ENCODE measurements at regions not wholly inside any gene's neighbourhood (a gene's known extent, or its start where the extent isn't known, plus 50 kb on each side); places are given as distances from the start of the nearest gene placed in this dataset.

DNA sequence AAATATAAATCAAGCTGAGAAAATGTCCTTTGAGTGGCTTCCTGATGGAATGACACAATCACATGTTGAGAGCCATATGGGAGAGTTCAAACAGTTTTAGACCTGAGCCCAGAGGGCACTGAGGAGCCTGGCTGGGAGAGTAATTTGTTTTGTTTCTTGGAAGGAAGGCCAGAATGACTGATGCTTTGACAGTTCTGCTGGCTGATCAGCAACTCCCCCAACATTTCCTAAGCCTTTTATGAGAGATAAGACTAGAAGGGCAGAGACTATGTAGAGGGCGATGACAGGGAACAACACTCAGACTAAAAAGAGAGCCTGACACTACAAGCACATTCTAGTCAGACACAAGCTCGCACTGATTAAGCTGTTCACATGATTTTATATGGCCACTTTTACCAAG lies 169.2 kb downstream of the COX7C start:
- no peak for DNase-seq

DNA sequence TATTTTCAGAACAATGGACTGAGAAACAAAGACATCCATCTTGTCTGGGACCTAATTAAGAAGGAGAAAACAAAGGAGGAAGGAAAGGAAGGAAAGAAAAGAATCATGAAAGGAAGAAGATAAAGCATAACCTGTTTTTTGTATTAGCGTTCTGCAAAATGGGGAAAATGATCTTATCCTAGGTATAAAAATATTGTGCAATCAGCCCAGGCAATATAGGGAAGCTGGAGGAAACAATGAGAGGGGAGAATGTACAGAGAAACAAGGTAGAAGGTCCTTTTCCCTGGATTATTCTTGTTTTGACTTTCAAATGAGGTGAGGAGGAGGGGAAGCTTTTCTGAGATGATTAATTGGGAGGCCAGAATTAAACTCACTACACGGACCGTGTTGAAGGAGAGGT lies 177.9 kb downstream of the COX7C start:
- no peak for DNase-seq

DNA sequence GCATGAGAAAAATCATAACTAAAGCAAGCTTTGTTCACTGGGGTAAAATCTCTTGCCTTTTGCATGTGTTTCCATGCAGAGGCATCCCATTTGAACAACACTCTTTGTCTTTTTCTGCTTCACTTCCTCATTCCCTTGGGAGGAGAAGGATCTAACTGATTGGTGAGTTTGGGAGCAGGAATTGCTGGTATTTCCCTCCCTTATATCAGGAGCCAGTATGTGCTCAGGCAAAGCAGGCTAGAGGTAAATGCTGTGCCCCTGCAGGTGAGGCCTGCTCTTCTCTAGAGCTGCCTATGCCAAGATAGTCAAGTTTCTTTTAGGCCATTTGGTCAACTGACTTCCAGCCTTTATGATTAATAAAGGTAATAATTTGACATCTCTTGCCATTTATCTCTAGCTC lies 179.9 kb downstream of the COX7C start:
- DNase-seq: no peak

DNA sequence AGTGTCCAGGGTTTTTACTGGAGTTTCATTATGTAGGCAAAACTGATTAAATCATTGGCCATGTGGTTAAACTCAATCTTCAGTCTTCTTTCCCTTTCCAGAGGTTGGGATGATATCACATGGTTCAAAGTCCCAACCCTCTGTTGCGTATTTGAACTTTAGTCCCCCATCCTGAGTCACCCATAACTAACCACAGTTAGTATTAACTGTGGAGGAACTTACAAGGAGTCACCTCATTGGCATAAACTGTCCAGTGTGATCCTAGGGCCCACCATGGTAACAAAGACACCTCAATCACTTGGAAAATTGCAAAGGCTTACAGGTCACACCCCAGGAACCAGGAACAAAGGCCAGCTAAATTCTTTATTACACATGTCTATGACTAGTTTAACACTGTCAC lies 188.5 kb downstream of the COX7C start:
- DNase-seq: no peak

DNA sequence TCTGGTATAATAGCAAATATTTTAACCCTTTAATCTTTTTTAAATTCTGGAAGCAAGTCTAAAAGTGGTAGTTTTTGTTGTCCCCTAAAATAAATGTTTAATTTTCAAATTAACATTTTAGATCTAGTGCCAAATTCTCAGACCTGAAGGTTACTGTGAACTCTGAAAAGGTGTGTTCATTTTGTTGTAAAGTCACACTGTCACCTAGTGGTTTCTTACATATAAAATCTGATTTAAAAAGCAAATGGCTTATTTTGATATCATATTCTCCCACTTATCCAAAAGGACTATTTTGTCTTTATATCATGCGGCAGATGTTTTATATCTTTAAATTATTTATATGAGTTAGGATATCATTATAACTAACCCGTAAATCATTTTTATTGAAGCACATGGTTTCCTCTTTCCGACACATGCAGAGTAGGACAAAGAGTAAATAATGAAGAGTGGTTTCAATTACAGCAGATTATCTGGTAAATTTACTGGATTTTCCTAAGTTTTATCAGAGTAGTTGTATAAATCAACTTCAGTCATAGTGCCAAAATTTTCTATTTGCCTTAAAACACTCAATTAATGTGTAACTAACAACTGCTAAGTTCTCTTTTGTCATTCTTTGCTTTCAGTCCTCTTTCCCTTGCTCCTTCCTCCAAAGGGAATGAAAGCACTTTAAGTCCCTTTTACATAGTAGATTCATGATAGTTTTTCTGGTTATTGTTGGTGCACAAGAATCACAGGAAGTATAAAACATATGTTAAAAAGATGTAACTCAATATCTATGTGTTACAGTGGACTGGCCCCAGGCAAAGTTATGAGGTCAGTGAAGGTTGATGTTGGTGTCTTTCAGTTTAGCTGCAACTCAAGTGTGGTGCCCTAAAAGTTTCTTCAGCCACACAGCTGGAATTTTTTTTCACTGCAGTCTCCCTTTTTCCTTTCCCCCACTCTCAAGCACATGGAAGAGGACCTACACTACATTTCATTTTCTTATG lies 189.6 kb downstream of the COX7C start:
- no peak for DNase-seq

DNA sequence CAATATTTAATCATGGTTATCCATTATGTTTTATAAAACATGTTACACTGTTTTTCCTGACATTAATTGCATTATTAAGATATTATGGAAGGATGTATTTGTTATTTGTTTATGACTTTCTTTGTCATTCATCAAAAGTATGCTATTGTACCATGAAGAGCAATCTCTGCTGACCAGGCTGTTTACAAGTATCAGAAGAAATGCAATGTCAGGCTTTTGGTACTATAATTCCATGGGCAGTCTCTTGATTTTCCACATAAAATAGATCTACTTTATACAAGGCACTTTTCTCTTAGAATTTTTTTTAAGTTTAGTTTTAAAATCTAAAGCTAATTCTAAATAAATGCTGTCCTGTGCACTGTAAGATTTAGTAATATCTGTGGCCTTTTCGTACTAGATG lies 196.6 kb downstream of the COX7C start:
- DNase-seq: no peak

DNA sequence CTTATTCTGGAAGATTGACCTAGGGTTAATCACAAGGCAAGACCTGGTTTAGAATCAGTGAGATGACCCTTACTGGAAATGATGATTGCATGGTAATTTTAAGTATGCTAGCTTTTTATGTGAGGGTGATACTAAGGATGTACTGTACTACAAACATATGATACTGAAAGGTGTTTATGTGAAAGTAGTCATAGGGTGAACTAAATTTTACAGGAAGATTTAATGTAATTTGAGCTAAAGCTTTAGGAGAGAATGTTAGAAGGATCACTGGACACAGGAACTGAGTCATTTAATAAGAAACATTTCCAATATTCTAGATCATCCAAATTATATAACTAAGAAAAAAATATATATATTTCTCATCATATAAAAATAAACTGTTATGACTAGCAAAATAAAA lies 197.2 kb downstream of the COX7C start:
- no peak for DNase-seq

DNA sequence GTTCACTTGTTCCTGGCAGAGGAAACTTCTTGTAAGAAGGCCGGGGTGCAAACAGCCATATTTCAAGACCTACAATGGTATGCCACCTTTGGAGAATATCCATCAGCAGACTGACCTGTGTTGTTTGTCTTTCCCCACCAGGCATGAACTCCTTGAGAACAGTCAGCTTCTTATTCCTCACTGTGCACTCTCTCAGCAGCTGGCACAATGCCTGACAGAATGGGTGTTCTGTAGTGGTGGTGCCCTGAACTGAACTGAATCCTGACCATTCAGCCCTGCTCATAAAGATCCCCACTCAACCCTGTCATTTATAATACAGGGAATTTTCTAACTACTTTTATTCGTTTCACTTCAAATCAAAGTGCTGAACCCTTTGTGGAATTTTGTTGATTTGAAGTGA lies 206.9 kb downstream of the COX7C start:
- no peak for DNase-seq

DNA sequence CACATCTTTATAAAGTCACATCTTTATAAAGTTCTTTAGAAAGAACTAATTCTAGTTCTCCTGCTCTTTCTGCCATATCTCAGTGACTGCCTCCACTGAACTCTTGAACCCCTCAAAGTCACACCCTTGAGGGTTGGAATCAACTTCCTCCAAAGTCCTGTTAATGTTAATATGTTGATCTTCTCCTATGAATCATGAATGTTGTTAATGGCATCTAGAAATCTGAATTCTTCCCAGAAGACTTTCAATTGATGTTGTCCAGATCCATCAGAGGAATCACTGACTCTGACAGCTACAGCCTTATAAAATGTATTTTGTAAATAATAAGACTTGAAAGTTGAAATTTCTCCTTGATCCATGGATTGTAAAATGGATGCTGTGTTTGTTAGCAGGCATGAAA lies 213.4 kb downstream of the COX7C start:
- no peak for DNase-seq

DNA sequence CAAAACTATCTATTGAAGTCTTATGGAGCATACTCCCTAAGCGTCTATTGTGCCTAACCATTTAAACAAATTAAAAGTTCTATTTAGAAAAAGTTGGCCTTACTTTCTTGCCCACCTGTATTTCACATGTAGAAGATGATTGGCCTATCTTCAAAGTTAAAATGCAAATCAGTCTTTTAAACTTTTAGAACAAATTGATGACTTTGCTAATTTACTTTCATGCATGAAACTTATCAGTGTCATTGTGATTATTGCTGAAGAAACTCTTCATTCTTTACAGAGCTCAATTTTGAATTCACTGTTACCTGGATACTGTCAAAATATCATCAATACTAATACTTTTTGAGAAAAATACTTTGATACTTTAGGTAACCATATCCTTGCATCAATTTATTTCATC lies 216.1 kb downstream of the COX7C start:
- no peak for DNase-seq

DNA sequence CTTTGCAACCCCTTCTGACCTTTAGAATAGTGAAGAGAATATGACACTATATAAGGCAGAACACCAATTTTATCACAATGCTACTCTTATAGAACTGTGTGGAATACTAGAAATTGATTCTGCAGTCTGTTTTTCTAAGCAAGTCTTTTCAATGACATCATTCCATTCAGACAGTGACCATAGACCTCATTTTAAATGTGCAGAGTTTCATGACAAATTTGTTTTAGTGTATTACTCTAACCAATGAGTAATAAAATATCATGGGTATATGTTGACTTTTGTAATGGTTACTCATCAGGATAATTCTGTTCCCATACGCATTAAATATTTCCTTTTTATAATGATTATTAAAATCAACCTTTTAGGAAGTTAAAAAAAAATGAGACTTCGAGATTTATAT lies 219.9 kb downstream of the COX7C start:
- DNase-seq: no peak

DNA sequence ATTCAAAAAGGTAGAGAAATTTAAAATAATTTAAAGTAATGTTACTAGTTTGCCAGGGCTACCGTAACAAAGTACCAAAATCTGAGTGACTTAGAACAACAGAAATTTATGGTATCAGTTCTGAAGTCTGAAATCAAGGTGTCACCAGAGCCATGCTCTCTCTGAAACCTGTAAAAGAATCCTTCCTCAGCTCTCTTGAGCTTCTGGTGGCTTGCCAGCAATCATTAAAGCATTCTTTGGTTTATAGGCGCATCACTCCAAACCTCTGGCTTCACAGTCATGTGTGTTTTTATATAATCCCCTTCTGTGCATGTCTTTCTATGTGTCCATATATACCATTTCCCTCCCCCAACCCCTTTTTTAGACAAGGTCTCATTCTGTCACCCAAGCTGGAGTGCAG lies 220.3 kb downstream of the COX7C start:
- DNase-seq: no peak

DNA sequence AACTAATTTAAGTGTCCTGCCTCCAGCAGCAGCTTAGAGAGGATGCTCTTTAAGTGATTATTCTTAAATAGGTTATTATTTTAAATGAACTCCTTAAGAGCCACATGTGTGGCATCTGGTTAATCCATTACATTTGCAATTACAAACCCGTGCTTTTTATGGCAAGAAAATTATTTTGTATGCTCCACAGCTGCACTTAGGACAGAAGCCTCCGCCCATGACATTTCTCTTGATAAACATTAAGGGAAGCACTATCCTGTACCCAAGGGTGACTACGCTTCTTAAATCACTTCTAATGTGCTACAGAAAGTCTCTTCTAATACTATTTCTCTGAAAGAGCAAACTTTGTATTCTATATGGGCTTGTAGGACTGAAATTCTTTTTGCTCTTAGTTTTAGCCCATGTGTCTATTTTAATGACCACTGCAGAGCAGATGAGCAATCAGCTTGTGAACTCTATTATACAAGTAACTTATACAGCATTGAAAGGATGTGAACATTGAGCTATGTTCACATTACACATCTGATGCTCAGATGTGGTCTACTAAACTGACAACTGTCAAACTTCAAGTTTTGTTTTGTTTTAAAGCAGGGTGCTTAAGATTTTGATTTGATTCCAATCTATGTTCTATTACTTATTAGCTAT lies 223.4 kb downstream of the COX7C start:
- no peak for DNase-seq

DNA sequence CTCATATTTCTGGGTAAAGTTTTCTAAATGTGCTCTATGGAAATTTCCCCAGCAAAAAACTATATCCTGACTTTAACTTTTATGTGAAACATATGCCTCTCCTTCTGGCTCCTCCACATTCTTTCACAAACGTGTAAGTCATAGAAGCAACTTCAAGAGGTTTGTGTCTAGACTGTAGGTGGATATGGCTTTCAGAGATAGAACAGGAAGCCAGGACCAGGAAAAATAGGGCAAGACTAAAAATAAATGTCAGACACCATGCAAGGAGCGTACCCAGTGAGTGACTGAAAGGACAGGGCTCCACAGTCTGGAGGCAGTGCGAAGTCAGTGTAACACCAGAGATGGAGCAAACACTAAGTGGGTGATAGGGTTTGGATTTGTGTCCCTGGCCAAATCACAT lies 240.7 kb downstream of the COX7C start:
- DNase-seq: no peak

DNA sequence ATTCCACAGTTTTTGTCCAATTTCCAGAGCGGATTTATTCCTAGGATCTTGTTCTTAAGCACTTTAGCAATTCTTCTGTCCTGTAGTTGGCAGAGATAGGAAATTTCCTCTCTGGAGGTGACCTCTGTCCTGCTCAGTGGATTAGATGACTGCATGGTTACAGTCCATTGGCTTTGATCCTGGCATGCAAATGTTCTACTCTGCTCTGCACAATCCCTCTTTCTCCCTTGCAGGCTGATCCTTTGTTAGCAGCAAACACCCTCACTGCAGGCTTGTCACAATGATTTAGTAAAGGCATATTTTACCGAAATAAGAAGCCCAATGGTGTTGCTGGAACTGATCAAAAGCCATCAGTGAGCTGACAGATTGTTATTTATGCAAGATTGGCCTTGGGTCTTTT lies 243.8 kb downstream of the COX7C start:
- peak in 1 of 2 donors; percentile 65 for DNase-seq

DNA sequence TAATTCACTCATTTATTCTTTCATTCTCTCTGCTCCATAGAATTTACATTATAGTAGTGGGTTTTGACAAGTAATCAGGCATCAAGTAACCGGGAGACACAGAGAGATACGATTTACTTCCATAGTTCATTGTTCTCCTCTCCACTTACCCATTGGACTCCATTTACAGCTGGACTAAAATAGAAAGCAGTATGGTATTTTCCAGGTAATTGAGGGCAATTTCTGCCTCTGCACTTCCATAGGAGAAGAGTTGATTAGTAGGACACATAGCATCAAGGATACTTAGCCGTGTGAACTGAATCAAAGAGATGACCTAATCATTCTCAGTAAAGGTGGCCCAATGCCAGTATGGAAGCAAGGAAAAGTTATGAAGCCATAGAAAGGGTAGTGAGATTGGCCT lies 244.4 kb downstream of the COX7C start:
- DNase-seq: no peak

DNA sequence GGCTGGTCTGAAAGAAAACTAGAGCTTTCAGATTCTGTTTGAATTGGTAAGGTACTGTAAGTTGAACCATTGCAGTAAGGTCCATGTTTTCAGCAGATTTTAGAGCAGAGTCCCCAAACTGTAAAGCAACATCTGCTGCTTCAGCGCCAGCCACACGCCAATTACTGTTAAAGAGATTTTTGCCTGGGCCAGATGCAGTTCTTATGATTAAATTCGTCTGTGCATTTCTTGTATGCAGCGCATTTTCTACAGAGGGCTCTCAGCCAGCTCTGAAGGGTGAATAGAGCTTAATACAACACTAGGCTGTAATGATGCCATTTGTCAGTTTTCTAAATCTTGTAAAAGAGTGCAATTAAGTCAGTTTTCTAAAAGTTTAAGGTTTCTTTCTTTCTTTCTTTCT lies 246.3 kb downstream of the COX7C start:
- DNase-seq: no peak

DNA sequence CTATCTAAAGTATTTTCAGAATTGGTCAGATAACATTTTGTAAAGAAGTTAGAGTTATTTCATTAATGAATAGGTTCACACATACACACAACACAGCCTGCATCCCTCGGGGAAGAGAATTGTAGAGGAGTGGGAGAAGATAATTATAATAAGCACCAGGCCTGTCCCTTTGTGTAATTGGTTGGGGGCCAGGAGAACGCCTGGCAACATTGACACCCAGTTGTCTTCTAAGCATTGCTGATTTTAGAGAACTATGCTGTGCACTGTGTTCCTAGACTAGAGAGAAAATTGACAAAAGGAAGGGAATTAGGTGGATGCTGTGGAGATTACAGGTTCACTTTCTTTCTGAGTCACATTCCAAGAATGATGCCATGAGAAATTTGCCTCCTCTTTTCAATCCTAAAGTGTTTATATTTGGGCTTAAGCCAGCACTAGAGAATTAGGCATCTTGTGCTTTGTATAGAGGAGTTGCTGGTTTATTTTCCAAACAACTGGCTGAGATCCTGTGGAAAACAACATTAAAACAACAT lies 247.6 kb downstream of the COX7C start:
- no peak for DNase-seq

DNA sequence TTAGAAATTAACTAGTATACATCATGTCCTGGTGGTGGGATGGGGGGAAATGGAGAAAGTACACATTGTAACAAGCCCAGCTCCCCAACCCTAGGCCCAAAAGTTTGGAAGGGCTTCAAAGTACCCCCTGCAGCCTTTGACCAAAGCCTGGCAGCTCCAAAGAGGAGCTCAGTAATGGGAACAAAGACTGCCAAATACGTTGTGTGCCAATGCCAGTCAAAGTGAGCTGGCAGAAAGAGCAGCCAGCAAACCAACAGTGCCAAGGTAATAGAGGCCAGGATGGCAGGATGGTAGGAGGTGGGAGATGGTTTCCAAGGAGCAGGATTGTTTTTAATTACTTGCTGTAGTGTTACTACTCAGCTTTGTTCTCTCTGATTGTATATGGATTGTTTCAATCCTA lies 248.3 kb downstream of the COX7C start:
- peak; percentile 20 to 27 for DNase-seq

DNA sequence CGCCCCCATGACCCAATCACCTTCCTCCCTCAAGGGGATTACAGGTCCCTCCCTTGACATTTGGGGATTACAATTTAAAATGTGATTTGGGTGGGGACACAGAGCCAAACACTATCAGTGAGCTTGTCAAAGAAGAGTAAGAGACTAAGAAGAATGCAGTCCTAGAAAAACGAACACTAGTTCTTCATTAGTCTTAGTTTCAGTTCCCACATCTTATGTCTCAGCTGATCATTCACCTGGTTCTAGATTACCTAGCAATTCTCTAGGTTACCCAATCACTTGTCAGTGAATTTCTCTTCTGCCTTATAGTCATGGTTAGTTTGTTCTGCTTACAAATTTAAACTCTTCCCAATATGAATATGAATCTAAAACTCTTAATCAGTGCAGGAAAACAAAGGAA lies 251.5 kb downstream of the COX7C start:
- no peak for DNase-seq

DNA sequence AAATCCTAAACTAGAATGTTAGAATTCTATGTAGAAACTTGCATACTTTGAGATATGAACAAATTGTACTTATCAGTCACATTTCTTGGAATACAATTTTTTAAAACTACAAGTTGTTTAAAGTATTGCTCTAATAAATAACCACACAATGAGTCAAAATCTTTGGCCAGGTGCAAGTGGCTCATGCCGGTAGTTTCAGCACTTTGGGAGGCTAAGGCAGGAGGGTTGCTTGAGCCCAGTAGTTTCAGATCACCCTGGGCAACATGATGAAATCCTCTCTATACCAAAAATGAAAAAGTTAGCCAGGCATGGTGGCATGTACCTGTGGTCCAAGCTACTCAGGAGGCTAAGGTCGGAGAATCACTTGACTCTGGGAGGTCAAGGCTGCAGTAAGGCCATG lies 257.8 kb downstream of the COX7C start:
- DNase-seq: no peak

DNA sequence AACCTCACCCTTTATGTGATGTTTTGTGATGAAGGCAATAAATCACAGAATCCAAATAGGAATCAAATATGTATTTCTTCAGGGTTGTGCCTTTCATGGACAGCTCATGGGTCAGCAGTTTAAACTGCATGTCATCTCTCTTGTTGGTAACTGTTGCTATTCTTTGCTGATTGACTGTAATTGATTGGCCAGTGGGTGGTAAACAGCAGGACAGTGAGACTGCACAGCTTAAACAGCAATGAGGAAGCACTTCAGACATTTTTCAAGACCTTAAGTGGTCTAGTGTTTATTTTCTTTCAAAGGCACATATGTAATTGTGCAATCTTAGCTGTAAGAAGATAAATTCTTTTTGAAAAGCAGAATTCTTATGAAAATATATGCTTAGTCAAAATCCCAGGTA lies 260.5 kb downstream of the COX7C start:
- no peak for DNase-seq

DNA sequence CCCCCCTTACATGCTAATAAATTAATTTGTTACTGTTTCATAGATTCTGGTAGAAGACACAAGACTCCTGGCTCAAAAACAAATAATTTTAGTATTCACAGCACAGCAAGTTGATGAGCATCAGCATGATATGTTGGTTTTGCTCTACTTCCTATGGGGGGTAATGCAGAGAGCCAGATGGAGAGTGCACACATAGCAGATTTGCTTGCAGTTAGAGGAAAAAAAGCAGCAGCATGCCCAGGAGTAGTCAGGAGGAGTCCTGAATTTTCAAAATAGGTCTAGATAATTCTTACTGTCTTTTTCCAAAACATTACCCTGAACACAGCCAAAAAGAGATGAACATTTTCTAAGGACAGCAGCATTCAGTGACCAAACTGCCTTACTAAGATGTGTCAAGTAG lies 261.3 kb downstream of the COX7C start:
- no peak for DNase-seq

DNA sequence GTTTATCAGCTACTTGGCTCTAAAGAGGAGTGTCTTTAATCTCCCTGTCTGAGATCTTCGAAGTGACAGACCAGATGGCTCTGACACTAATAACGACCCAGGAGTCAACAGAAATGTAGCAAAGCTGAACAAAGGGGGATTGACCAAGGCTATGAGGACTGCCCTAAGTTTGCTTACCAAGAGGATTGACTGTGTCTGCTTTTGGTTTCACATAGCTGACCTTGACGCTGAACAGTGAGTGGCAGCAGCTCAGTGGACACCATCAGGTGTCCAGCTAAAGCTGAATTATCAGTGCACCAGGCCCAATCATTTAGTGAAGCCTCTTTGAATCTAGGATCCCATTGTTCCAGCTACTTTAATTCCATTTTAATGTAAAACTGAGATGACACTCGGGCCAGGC lies 262.6 kb downstream of the COX7C start:
- no peak for DNase-seq
